Uterus (tissue), 3 donors: ENCODE measurements at regions not wholly inside any gene's neighbourhood (a gene's known extent, or its start where the extent isn't known, plus 50 kb on each side); places are given as distances from the start of the nearest gene placed in this dataset.

Experiments used
- DNase-seq, 2 donors: peaks; one replicate each; pipeline ENCODE4 v3.0.0-alpha.2; 2019 to 2020
- H3K27ac ChIP-seq, 2 donors: fragments of 200-600 bp; sonication (generic); 1 replicate in 1 of 2; 2 replicates in 1 of 2; pipeline ENCODE4 v1.5.1; 2016 to 2018
- H3K27me3 ChIP-seq, 2 donors: fragments of 200-600 bp; sonication (generic); one replicate each; pipeline ENCODE4 v1.5.1; 2018 to 2019; ENCODE audit warnings: control low read depth in 1 of 2
- H3K36me3 ChIP-seq, 2 donors: fragments of 200-600 bp; sonication (generic); one replicate each; pipeline ENCODE4 v1.5.1; 2019; ENCODE audit warnings: control low read depth in 1 of 2
- H3K4me1 ChIP-seq, 2 donors: fragments of 200-600 bp; sonication (generic); one replicate each; pipeline ENCODE4 v1.5.1; 2018 to 2019; ENCODE audit warnings: control low read depth in 1 of 2
- H3K4me3 ChIP-seq, 2 donors: fragments of 200-600 bp; sonication (generic); 1 replicate in 1 of 2; 2 replicates in 1 of 2; pipeline ENCODE4 v1.5.1; 2018 to 2019; ENCODE audit warnings: mild to moderate bottlenecking in 1 of 2
- H3K9me3 ChIP-seq, 2 donors: fragments of 200-600 bp; sonication (generic); one replicate each; pipeline ENCODE4 v1.5.1; 2019; ENCODE audit warnings: control low read depth in 1 of 2
- POLR2A ChIP-seq, 2 donors: fragments of 450-650 bp; IDR thresholded peaks; one replicate each; pipeline ENCODE4 v1.6.1; 2016; ENCODE audit warnings: antibody characterized with exemption in 2 of 2, mild to moderate bottlenecking in 1 of 2, moderate library complexity in 1 of 2
- intact Hi-C: fragments of 100-400 bp; cut with DNase I; formaldehyde crosslinking; loops from one replicate; pipeline ENCODE4 v1.15.1; 2023; ENCODE audit warnings: low total_unique reads
- TF ChIP-seq, protein P1 (sequence below), 4 experiments: fragments of 200-600 bp in 2 of 4; fragments of 450-650 bp in 2 of 4; sonication (generic) in 2 of 4; IDR thresholded peaks; one replicate each; pipeline ENCODE4 v1.5.1; 2016 to 2019; ENCODE audit warnings: antibody characterized with exemption in 4 of 4, mild to moderate bottlenecking in 2 of 4, moderate library complexity in 1 of 4
- donor health status: DM: yes; HTN: yes; CAD: no.

DNA sequence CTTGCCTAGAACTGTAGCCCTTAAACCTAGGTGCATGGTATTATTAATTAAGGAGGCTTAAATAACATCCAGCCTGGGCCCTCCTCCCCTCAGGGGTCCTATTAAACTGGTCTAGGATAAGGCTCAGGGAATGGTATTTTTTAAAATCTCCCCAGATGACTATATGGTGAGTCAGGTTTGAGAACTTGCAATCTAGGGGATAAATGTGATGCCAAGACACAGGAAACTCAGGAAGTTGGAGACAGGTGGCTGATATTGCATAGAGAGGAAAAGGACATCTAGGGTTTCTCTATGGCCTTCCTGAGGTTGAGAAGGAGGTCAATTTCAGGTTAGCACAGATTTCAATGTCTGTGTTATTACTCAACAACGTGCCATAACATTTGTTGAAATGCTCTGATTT, 581.0 kb downstream of the TLE1 start:
- TF ChIP-seq POLR2A (IDR thresholded peaks at IDR 0.05), result no peak
- TF ChIP-seq, protein P1, sequence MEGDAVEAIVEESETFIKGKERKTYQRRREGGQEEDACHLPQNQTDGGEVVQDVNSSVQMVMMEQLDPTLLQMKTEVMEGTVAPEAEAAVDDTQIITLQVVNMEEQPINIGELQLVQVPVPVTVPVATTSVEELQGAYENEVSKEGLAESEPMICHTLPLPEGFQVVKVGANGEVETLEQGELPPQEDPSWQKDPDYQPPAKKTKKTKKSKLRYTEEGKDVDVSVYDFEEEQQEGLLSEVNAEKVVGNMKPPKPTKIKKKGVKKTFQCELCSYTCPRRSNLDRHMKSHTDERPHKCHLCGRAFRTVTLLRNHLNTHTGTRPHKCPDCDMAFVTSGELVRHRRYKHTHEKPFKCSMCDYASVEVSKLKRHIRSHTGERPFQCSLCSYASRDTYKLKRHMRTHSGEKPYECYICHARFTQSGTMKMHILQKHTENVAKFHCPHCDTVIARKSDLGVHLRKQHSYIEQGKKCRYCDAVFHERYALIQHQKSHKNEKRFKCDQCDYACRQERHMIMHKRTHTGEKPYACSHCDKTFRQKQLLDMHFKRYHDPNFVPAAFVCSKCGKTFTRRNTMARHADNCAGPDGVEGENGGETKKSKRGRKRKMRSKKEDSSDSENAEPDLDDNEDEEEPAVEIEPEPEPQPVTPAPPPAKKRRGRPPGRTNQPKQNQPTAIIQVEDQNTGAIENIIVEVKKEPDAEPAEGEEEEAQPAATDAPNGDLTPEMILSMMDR (IDR thresholded peaks at IDR 0.05), result no peak
- no peaks in the 10 kb centered on the region for H3K9me3 ChIP-seq
- H3K27me3 ChIP-seq, result no peaks in the 10 kb centered on the region
- intact Hi-C loops, result no loop called here
- H3K4me1 ChIP-seq, result no peaks in the 10 kb centered on the region
- no peak overlapping the region for H3K4me3 ChIP-seq
- no peaks in the 10 kb centered on the region for H3K36me3 ChIP-seq
- H3K27ac ChIP-seq, result no peak overlapping the region
- DNase-seq, result no peak

GRCh38 chr9:81103597-81104471, 585.5 kb downstream of the TLE1 start:
- Histone ChIP-seq H3K36me3 (no peaks in the 10 kb centered on the region), H3K4me1 (no peaks in the 10 kb centered on the region), H3K4me3 (no peak overlapping the region), H3K9me3 (no peaks in the 10 kb centered on the region), H3K27me3 (no peaks in the 10 kb centered on the region), H3K27ac (no peak overlapping the region)
- TF ChIP-seq POLR2A (IDR thresholded peaks at IDR 0.05), result no peak
- TF ChIP-seq, protein P1 (IDR thresholded peaks at IDR 0.05), result peak in 2 of 4 experiments; percentile 21 to 26
- intact Hi-C loops, result no loop called here
- DNase-seq, result no peak

DNA sequence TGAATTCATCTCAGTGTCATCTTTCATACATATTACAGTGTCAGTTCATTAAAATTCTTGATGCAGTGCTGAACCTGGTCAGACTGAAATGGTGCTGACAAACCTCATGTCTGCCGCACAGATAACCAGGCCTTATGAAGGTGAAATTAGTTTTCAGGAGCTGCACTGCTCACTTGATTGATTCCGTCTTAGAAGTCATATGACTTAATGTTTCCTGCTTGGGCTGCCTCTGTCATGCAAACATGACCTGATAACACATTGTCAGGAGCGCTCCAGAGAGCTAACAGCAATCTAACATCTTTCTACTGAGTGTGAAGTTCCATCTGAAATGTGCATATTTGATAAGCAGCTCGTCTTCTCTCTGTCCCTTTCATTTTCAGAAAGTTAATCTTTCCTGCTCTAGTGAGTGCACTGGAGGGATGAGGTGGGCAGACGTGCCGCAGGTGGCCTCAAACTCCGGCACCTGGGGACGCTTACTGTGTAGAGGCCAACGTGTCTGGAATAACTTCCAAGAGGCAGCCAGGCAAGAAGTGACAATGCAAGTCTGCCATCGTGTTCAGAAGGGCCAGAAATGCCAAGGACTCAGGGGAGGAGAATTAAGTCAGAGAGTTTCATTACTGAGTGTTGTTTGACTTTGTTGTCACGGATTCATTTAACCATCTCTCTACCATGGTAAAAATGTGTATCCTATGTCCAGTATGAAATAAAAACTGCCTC, 592.1 kb downstream of the TLE1 start:
- TF ChIP-seq, protein P1 (IDR thresholded peaks at IDR 0.05), result no peak
- no peak for TF ChIP-seq POLR2A (IDR thresholded peaks at IDR 0.05)
- H3K27ac ChIP-seq, result no peak overlapping the region
- intact Hi-C loops, result no loop called here
- H3K4me1 ChIP-seq, result peaks cover 0 to 5% of the 10 kb centered on the region in 2 donors
- no peak overlapping the region for H3K4me3 ChIP-seq
- H3K36me3 ChIP-seq, result no peaks in the 10 kb centered on the region
- no peaks in the 10 kb centered on the region for H3K9me3 ChIP-seq
- no peak for DNase-seq
- H3K27me3 ChIP-seq, result no peaks in the 10 kb centered on the region

DNA sequence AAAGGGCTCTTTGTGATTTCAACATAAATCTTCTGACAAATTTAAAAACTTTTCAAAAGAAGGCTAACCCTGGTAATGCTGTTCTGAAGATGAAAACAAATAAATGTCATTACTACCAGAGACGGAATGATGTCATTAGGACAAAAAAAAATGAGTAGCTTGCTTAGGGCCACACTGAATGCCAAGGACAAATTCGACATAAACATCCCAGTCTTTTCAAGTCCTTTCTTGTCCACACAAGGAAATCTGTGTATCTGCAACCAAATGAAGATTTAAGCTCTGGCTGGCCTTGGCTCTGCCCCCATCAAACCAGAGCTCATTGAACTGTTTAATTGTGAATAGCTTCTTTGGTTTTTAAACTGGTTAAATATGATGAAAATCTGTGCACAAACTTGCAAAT, 592.7 kb downstream of the TLE1 start:
- Histone ChIP-seq H3K9me3 (no peaks in the 10 kb centered on the region), H3K27me3 (no peaks in the 10 kb centered on the region), H3K4me1 (peaks cover 0 to 5% of the 10 kb centered on the region in 2 donors), H3K36me3 (no peaks in the 10 kb centered on the region), H3K4me3 (no peak overlapping the region), H3K27ac (no peak overlapping the region)
- DNase-seq, result no peak
- TF ChIP-seq, protein P1 (IDR thresholded peaks at IDR 0.05), result no peak
- TF ChIP-seq POLR2A (IDR thresholded peaks at IDR 0.05), result no peak
- intact Hi-C loops, result no loop called here

DNA sequence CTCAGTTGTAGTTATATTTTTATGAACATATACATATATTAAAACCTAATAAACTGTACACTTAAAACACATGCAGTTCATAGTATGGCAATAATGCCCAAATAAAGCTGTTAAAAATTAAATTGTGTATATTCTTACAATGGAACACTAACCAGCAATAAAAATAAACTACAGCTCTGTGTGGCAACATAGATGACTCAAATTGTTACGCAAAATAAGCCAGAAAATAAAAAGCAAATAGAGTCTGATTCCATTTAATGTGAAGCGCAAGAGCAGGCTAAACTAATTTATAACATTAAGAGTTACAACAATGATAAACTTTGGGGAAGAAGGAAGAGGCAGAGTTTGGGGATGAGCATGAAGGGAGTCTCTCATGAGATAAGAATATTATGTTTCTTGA, 597.3 kb downstream of the TLE1 start:
- no peak for DNase-seq
- TF ChIP-seq POLR2A (IDR thresholded peaks at IDR 0.05), result no peak
- TF ChIP-seq, protein P1 (IDR thresholded peaks at IDR 0.05), result no peak
- peaks cover 0 to 4% of the 10 kb centered on the region in 2 donors for H3K4me1 ChIP-seq
- H3K27me3 ChIP-seq, result no peaks in the 10 kb centered on the region
- no peak overlapping the region for H3K27ac ChIP-seq
- no peaks in the 10 kb centered on the region for H3K36me3 ChIP-seq
- intact Hi-C loops, result no loop called here
- no peak overlapping the region for H3K4me3 ChIP-seq
- no peaks in the 10 kb centered on the region for H3K9me3 ChIP-seq
